Ishikawa (cell line): ENCODE measurements at regions not wholly inside any gene's neighbourhood (a gene's known extent, or its start where the extent isn't known, plus 50 kb on each side); places are given as distances from the start of the nearest gene placed in this dataset.

Experiments
- CEBPB ChIP-seq: IDR thresholded peaks from 2 replicates; pipeline ENCODE4 v1.6.1; 2012
- CREB1 ChIP-seq: IDR thresholded peaks from 2 replicates; pipeline ENCODE4 v1.6.1; 2012; ENCODE audit warnings: low read depth
- EGR1 ChIP-seq: IDR thresholded peaks from 2 replicates; pipeline ENCODE4 v1.6.1; 2012
- EP300 ChIP-seq: IDR thresholded peaks from 2 replicates; pipeline ENCODE4 v1.6.1; 2012; ENCODE audit warnings: borderline replicate concordance
- FOXM1 ChIP-seq: IDR thresholded peaks from 2 replicates; pipeline ENCODE4 v1.6.1; 2012; ENCODE audit warnings: low read depth, borderline replicate concordance
- MAX ChIP-seq: IDR thresholded peaks from 2 replicates; pipeline ENCODE4 v1.6.1; 2012
- NFIC ChIP-seq: IDR thresholded peaks from 2 replicates; pipeline ENCODE4 v1.6.1; 2012
- RAD21 ChIP-seq: IDR thresholded peaks from 2 replicates; pipeline ENCODE4 v1.6.1; 2012; ENCODE audit warnings: low read depth
- TAF1 ChIP-seq: IDR thresholded peaks from 2 replicates; pipeline ENCODE4 v1.6.1; 2012; ENCODE audit warnings: low read depth, mild to moderate bottlenecking
- TCF12 ChIP-seq: IDR thresholded peaks from 2 replicates; pipeline ENCODE4 v1.6.1; 2012; ENCODE audit warnings: low read depth
- TEAD4 ChIP-seq: IDR thresholded peaks from 2 replicates; pipeline ENCODE4 v1.6.1; 2012
- YY1 ChIP-seq: IDR thresholded peaks from 2 replicates; pipeline ENCODE4 v1.6.1; 2012; ENCODE audit warnings: low read depth
- ZBTB7A ChIP-seq: IDR thresholded peaks from 2 replicates; pipeline ENCODE4 v1.6.1; 2012; ENCODE audit warnings: low read depth
- TF ChIP-seq, protein P1 (sequence below): IDR thresholded peaks from 2 replicates; pipeline ENCODE4 v1.6.1; 2012; ENCODE audit warnings: low read depth, mild to moderate bottlenecking
- TF ChIP-seq, protein P2 (sequence below): IDR thresholded peaks from 2 replicates; pipeline ENCODE4 v1.6.1; 2012

DNA sequence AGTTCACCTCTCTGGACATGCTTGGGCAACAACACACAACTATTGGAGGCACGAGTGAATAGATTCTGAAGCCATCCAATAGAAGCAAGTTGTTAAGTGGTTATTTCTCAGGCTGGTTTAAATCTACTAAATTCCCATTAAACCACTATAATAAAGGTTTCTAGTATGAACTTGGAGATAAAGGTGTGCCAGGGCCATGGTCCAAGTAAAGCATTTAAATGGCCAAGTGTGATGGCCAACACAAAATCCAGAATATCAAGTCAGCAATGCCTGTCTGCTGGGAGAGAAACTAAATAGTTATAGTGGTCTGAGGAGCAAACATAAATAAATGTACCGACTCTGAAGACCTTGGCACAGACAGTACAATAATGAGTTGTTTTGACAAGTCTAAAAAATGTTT is 294.3 kb upstream of the STXBP5 start:
- TF ChIP-seq MAX (no peak), RAD21 (no peak), TAF1 (no peak), EP300 (no peak), TCF12 (no peak), NFIC (no peak), FOXM1 (no peak), EGR1 (no peak), ZBTB7A (no peak), CEBPB (no peak), YY1 (no peak), CREB1 (no peak), TEAD4 (no peak)
- TF ChIP-seq, protein P1, sequence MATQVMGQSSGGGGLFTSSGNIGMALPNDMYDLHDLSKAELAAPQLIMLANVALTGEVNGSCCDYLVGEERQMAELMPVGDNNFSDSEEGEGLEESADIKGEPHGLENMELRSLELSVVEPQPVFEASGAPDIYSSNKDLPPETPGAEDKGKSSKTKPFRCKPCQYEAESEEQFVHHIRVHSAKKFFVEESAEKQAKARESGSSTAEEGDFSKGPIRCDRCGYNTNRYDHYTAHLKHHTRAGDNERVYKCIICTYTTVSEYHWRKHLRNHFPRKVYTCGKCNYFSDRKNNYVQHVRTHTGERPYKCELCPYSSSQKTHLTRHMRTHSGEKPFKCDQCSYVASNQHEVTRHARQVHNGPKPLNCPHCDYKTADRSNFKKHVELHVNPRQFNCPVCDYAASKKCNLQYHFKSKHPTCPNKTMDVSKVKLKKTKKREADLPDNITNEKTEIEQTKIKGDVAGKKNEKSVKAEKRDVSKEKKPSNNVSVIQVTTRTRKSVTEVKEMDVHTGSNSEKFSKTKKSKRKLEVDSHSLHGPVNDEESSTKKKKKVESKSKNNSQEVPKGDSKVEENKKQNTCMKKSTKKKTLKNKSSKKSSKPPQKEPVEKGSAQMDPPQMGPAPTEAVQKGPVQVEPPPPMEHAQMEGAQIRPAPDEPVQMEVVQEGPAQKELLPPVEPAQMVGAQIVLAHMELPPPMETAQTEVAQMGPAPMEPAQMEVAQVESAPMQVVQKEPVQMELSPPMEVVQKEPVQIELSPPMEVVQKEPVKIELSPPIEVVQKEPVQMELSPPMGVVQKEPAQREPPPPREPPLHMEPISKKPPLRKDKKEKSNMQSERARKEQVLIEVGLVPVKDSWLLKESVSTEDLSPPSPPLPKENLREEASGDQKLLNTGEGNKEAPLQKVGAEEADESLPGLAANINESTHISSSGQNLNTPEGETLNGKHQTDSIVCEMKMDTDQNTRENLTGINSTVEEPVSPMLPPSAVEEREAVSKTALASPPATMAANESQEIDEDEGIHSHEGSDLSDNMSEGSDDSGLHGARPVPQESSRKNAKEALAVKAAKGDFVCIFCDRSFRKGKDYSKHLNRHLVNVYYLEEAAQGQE: no peak
- TF ChIP-seq, protein P2, sequence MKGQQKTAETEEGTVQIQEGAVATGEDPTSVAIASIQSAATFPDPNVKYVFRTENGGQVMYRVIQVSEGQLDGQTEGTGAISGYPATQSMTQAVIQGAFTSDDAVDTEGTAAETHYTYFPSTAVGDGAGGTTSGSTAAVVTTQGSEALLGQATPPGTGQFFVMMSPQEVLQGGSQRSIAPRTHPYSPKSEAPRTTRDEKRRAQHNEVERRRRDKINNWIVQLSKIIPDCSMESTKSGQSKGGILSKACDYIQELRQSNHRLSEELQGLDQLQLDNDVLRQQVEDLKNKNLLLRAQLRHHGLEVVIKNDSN: no peak

GRCh38 chr6:146910611-146911010 is 293.6 kb upstream of the STXBP5 start:
- no peak for TF ChIP-seq NFIC
- TF ChIP-seq, protein P2: no peak
- no peak for TF ChIP-seq TEAD4
- TF ChIP-seq MAX: no peak
- no peak for TF ChIP-seq YY1
- no peak for TF ChIP-seq CREB1
- no peak for TF ChIP-seq EGR1
- TF ChIP-seq FOXM1: no peak
- TF ChIP-seq, protein P1: no peak
- TF ChIP-seq TCF12: no peak
- no peak for TF ChIP-seq ZBTB7A
- TF ChIP-seq TAF1: no peak
- TF ChIP-seq CEBPB: no peak

- TF ChIP-seq TAF1: no peak
- TF ChIP-seq CEBPB: no peak
- no peak for TF ChIP-seq MAX
- TF ChIP-seq RAD21: no peak
- TF ChIP-seq TEAD4: no peak
- TF ChIP-seq FOXM1: no peak
- no peak for TF ChIP-seq ZBTB7A
- no peak for TF ChIP-seq EP300
- TF ChIP-seq, protein P2: no peak
- no peak for TF ChIP-seq YY1
- TF ChIP-seq CREB1: no peak
- TF ChIP-seq TCF12: no peak
- TF ChIP-seq, protein P1: no peak
- no peak for TF ChIP-seq EGR1
- no peak for TF ChIP-seq NFIC
These were observed 292.5 kb upstream of the STXBP5 start for GRCh38 chr6:146911635-146912215.
